PC-9 (cell line): ENCODE measurements at regions not wholly inside any gene's neighbourhood (a gene's known extent, or its start where the extent isn't known, plus 50 kb on each side); places are given as distances from the start of the nearest gene placed in this dataset.

Experiments used
- CTCF ChIP-seq: fragments of 200-600 bp; sonication (generic); conservative IDR thresholded peaks from 2 replicates; pipeline ENCODE4 v1.6.1; 2017; ENCODE audit warnings: mixed run types, antibody characterized with exemption, mild to moderate bottlenecking, moderate library complexity
- EZH2 ChIP-seq: fragments of 200-600 bp; sonication (generic); IDR thresholded peaks from 2 replicates; pipeline ENCODE4 v1.8.0; 2017; ENCODE audit warnings: antibody characterized with exemption, low read depth

- TF ChIP-seq CTCF (no peak), EZH2 (no peak)
Observed at GRCh38 chr14:46550836-46551235, 100.7 kb downstream of the RPL10L start.
